GM23338 (cell line): ENCODE measurements at regions not wholly inside any gene's neighbourhood (a gene's known extent, or its start where the extent isn't known, plus 50 kb on each side); places are given as distances from the start of the nearest gene placed in this dataset.

Source experiments
- ATAC-seq: fragments of 200-7000 bp; cut with Tn5 transposase; 3 replicates; pipeline ENCODE4 v1.9.1; 2020
- DNase-seq: peaks from one replicate; pipeline ENCODE4 v3.0.0-alpha.2; 2015; ENCODE audit warnings: low spot score
- H2AFZ ChIP-seq: fragments of 200-600 bp; sonication (generic); 2 replicates; pipeline ENCODE4 v1.8.0; 2016; ENCODE audit warnings: antibody characterized with exemption, mild to moderate bottlenecking, moderate library complexity
- H3F3A ChIP-seq: fragments of 200-600 bp; sonication (generic); replicated peaks from 2 replicates; pipeline ENCODE4 v1.8.0; 2017; ENCODE audit warnings: antibody characterized with exemption, mixed run types, low read depth
- H3K27ac ChIP-seq: fragments of 200-600 bp; sonication (generic); 2 replicates; pipeline ENCODE4 v1.6.1; 2016; ENCODE audit warnings: low read depth
- H3K27me3 ChIP-seq: fragments of 200-600 bp; sonication (generic); 2 replicates; pipeline ENCODE4 v1.8.0; 2016; ENCODE audit warnings: mild to moderate bottlenecking, mixed run types, moderate library complexity; ENCODE audit not compliant: insufficient read depth
- H3K36me3 ChIP-seq: fragments of 200-600 bp; sonication (generic); 2 replicates; pipeline ENCODE4 v1.8.0; 2016; ENCODE audit warnings: mild to moderate bottlenecking; ENCODE audit not compliant: insufficient read depth
- H3K4me1 ChIP-seq: fragments of 200-600 bp; sonication (generic); 2 replicates; pipeline ENCODE4 v1.8.0; 2016; ENCODE audit warnings: mild to moderate bottlenecking, moderate library complexity; ENCODE audit not compliant: insufficient read depth
- H3K4me2 ChIP-seq: fragments of 200-600 bp; sonication (generic); 2 replicates; pipeline ENCODE4 v1.7.1; 2017; ENCODE audit warnings: mixed run types
- H3K4me3 ChIP-seq: fragments of 200-600 bp; sonication (generic); 2 replicates; pipeline ENCODE4 v1.6.1; 2016; ENCODE audit warnings: mixed run types
- H3K79me2 ChIP-seq: fragments of 200-600 bp; sonication (generic); replicated peaks from 2 replicates; pipeline ENCODE4 v1.8.0; 2017; ENCODE audit warnings: mild to moderate bottlenecking; ENCODE audit not compliant: insufficient read depth
- H3K9me2 ChIP-seq: fragments of 200-600 bp; sonication (generic); 2 replicates; pipeline ENCODE4 v1.8.0; 2017; ENCODE audit not compliant: insufficient read depth
- H4K20me1 ChIP-seq: fragments of 200-600 bp; sonication (generic); replicated peaks from 2 replicates; pipeline ENCODE4 v1.8.0; 2017; ENCODE audit warnings: mild to moderate bottlenecking; ENCODE audit not compliant: insufficient read depth
- H3K27ac Mint-ChIP-seq: 2 replicates; pipeline ENCODE4 v1.8.0; 2020; ENCODE audit warnings: inconsistent platforms, mild to moderate bottlenecking, moderate library complexity, mixed read lengths
- H3K27me3 Mint-ChIP-seq: 3 replicates; pipeline ENCODE4 v1.8.0; 2022; ENCODE audit warnings: low read depth, mild to moderate bottlenecking, moderate library complexity, mixed read lengths, inconsistent platforms; ENCODE audit not compliant: insufficient read depth, poor library complexity
- H3K36me3 Mint-ChIP-seq: 3 replicates; pipeline ENCODE4 v1.8.0; 2021; ENCODE audit warnings: low read depth, mild to moderate bottlenecking, inconsistent platforms, moderate library complexity, mixed read lengths
- H3K4me1 Mint-ChIP-seq: 3 replicates; pipeline ENCODE4 v1.8.0; 2020; ENCODE audit warnings: mild to moderate bottlenecking, inconsistent platforms, mixed read lengths
- H3K4me3 Mint-ChIP-seq: 3 replicates; pipeline ENCODE4 v1.8.0; 2021; ENCODE audit warnings: moderate library complexity, mild to moderate bottlenecking, inconsistent platforms, mixed read lengths
- H3K9me3 Mint-ChIP-seq: 3 replicates; pipeline ENCODE4 v1.8.0; 2020; ENCODE audit warnings: moderate library complexity, mild to moderate bottlenecking, inconsistent platforms, mixed read lengths
- CREB1 ChIP-seq: fragments of 250-450 bp; sonication (Bioruptor Pico); IDR thresholded peaks from 2 replicates; pipeline ENCODE4 v1.5.0; 2020; ENCODE audit warnings: low read depth, mild to moderate bottlenecking, moderate library complexity
- CTCF ChIP-seq, 2 experiments: fragments of 200-600 bp in 1 of 2; sonication (generic) in 1 of 2; conservative IDR thresholded peaks; 2 replicates each; pipeline versions ENCODE4 v1.5.1 to v1.6.1; 2016 to 2017; ENCODE audit warnings: antibody characterized with exemption in 2 of 2, low read depth in 2 of 2, mild to moderate bottlenecking in 2 of 2, moderate library complexity in 1 of 2
- ETS1 ChIP-seq: IDR thresholded peaks from 2 replicates; pipeline ENCODE4 v1.6.1; 2016; ENCODE audit warnings: antibody characterized with exemption
- EZH2 ChIP-seq: fragments of 200-600 bp; sonication (generic); IDR thresholded peaks from one replicate; pipeline ENCODE4 v1.8.0; 2017; ENCODE audit warnings: antibody characterized with exemption, mild to moderate bottlenecking, low read depth; ENCODE audit not compliant: unreplicated experiment
- EZH2phosphoT487 ChIP-seq: fragments of 200-600 bp; sonication (generic); IDR thresholded peaks from one replicate; pipeline ENCODE4 v1.8.1; 2018; ENCODE audit warnings: antibody characterized with exemption; ENCODE audit not compliant: unreplicated experiment
- JUNB ChIP-seq: IDR thresholded peaks from one replicate; pipeline ENCODE4 v1.6.1; 2016; ENCODE audit warnings: antibody characterized with exemption; ENCODE audit not compliant: unreplicated experiment
- NANOG ChIP-seq: IDR thresholded peaks from 2 replicates; pipeline ENCODE4 v1.6.1; 2016; ENCODE audit warnings: antibody characterized with exemption, borderline replicate concordance
- POLR2AphosphoS5 ChIP-seq: IDR thresholded peaks from 2 replicates; pipeline ENCODE4 v1.6.1; 2016; ENCODE audit warnings: antibody characterized with exemption, low read depth
- REST ChIP-seq: IDR thresholded peaks from one replicate; pipeline ENCODE4 v1.6.1; 2018; ENCODE audit warnings: antibody characterized with exemption; ENCODE audit not compliant: unreplicated experiment
- STAT1 ChIP-seq: IDR thresholded peaks from one replicate; pipeline ENCODE4 v1.6.1; 2016; ENCODE audit warnings: antibody characterized with exemption; ENCODE audit not compliant: unreplicated experiment
- ZNF114 ChIP-seq: fragments of 250-450 bp; sonication (Bioruptor Pico); IDR thresholded peaks from 2 replicates; pipeline ENCODE4 v1.5.0; 2020; ENCODE audit warnings: mild to moderate bottlenecking, moderate library complexity
- ZNF331 ChIP-seq: fragments of 250-450 bp; sonication (Bioruptor Pico); IDR thresholded peaks from 2 replicates; pipeline ENCODE4 v1.5.0; 2020; ENCODE audit warnings: low read depth, mild to moderate bottlenecking, moderate library complexity
- ZNF462 ChIP-seq: fragments of 250-450 bp; sonication (Bioruptor Pico); IDR thresholded peaks from 2 replicates; pipeline ENCODE4 v1.5.0; 2020; ENCODE audit warnings: mild to moderate bottlenecking, moderate library complexity

GRCh38 chr6:137738931-137739504, 128.0 kb upstream of the TNFAIP3 start:
- H3K4me2 ChIP-seq = no peak overlapping the region
- no peak overlapping the region for H3K27ac ChIP-seq
- DNase-seq (no peak), ATAC-seq (no peak)
- no peaks in the 10 kb centered on the region for H3K9me3 Mint-ChIP-seq
- peaks cover 8% of the 10 kb centered on the region; the same call in 2 of the 3 replicates for H3K4me1 Mint-ChIP-seq
- TF ChIP-seq NANOG (no peak), ETS1 (no peak), ZNF462 (CRISPR knock-in tag) (no peak), JUNB (no peak), CTCF (conservative IDR thresholded peaks at IDR 0.05; ENCODE audit: low read depth in 2 of 2) (no peak), ZNF331 (CRISPR knock-in tag) (no peak), REST (no peak), CREB1 (CRISPR knock-in tag) (no peak), EZH2phosphoT487 (no peak), EZH2 (no peak), POLR2AphosphoS5 (no peak), STAT1 (no peak), ZNF114 (CRISPR knock-in tag) (no peak)
- no peaks in the 10 kb centered on the region for H3K9me2 ChIP-seq
- H4K20me1 ChIP-seq = no peaks in the 10 kb centered on the region
- no peaks in the 10 kb centered on the region for H3K27me3 ChIP-seq
- H2AFZ ChIP-seq = no peak overlapping the region
- H3F3A ChIP-seq = no peaks in the 10 kb centered on the region
- H3K4me1 ChIP-seq = no peaks in the 10 kb centered on the region
- no peaks in the 10 kb centered on the region for H3K36me3 Mint-ChIP-seq
- H3K4me3 Mint-ChIP-seq = no peak overlapping the region
- no peaks in the 10 kb centered on the region for H3K27me3 Mint-ChIP-seq
- no peak overlapping the region for H3K4me3 ChIP-seq
- no peaks in the 10 kb centered on the region for H3K79me2 ChIP-seq
- no peak overlapping the region for H3K27ac Mint-ChIP-seq
- no peaks in the 10 kb centered on the region for H3K36me3 ChIP-seq
